Activated T-cell treated with anti-CD3 and anti-CD28 coated beads for 48 hours (primary cell): ENCODE measurements at regions not wholly inside any gene's neighbourhood (a gene's known extent, or its start where the extent isn't known, plus 50 kb on each side); places are given as distances from the start of the nearest gene placed in this dataset.
"Not testable (repeated sequence)": the region's sequence is repeated elsewhere in the genome, so short reads cannot be mapped to it uniquely, and the experiment has no call there.

Experiments used
- DNase-seq: peaks from one replicate; pipeline ENCODE4 v3.0.0-alpha.2; 2020; ENCODE audit warnings: low read depth

DNA sequence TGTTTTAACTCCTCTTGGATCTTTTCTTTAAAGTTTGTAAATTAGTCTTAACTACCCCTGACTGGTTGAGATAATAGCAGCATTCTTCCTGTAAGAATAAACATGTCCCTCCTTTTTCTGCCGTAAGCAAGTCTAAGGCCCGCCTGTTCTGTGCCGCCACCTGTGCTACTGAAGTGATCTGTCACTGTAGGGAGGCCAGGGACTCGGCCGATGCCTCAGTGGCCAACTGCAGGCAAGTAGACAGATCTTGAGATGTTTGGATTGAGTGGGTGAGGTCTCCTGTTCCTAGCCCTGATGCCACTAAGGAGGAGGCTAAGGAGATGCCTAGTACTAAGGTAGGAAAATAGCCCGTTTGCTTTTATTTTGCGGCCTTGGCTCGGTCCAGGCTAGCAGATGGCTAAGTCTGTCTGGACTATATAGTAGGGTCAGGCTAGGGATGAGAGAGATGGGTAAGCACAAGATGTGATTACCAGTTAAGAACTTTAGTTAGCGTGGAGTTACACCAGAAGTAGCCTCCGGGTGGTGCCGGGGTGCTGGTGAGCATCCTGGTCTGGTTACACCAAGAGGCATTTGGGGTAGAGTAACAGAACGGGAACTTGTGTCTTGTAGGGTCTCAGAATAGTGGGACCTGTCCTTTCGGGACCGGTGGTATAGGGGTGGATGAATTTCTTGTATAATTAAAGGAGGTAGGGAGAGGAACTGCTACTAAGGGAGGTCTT is 584.2 kb downstream of the SUCLG1 start:
- no peak for DNase-seq

DNA sequence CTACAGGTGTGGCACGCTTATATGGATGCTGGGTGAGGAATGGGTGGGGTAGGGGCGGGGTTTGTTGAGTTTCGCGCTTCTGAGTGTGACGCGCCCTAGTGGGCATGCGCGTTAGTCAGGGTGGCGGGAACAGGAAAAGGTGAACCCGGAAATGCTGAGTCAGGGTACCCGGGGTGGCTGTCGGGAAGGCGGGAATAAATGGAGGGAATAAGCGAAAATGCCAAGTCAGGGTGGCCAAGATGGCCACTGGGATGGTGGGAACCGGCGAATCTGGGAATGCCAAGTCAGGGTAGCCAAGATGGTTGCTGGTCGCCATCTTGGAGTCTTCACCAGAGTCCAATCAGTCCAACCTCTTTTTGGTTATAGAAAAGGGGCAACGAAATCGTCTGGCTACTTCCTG is 585.0 kb downstream of the SUCLG1 start:
- DNase-seq: no peak

DNA sequence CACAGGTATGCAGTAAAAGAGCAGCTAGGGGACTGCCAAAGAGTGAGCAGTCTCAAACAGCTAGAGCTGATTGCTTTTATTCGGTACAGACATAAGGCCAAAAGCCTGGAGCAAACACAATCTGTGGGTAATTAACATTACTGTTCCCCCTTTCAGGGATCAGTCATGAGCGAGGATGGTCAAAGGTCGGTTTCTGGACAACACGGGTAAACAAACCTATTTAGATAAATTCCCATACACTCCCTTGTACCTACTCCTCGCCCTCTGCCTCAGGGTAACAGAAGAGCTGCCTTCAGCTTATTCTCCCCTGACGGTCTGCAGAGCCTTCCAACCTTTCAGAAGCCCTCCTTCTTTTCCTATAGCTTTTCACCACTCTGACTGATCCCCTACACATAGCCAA is 586.0 kb downstream of the SUCLG1 start:
- no peak for DNase-seq

- DNase-seq: no peak
Measured at GRCh38 chr2:83866211-83866610, 592.9 kb downstream of the SUCLG1 start.

- DNase-seq: no peak
Measured at GRCh38 chr2:83862600-83862999, 596.5 kb downstream of the SUCLG1 start.

DNA sequence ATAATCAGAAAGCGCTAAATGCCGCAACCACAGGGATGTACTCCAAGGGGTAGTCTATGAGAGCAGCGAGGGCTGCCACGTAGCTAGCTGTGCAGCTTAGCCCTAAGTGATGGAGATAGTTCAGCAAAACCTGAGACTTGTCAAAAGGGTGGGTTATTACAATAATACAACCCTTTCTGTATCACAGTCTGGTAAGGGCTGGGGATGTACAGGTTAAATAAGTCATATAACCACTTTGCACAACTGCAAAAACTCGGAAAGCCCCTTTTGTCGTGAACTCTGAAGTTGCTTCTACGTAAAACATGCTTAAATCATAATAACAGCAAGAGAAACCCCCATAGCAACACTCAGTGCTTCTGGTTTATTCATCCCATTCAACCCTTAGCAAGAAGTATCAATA is 598.8 kb downstream of the SUCLG1 start:
- no peak for DNase-seq

DNA sequence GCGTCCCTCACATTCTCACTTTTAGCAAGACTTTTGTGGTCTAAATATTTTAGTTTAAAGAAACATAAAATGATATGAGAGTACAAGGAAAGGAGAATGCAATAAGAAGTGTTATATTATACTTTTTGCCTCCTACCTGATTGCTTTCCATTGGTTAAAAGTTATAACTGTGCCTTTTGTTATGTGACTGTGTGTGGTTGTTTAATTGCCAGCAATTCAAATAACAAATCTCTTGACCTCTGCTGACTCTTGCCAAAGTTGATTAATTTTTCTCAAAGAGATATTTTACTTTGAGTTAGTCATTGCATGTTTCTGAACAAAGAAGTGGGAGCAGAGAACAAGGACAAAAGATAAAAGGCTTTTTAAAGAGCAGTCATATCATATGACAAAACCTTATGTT is 599.5 kb downstream of the SUCLG1 start:
- DNase-seq: no peak

DNA sequence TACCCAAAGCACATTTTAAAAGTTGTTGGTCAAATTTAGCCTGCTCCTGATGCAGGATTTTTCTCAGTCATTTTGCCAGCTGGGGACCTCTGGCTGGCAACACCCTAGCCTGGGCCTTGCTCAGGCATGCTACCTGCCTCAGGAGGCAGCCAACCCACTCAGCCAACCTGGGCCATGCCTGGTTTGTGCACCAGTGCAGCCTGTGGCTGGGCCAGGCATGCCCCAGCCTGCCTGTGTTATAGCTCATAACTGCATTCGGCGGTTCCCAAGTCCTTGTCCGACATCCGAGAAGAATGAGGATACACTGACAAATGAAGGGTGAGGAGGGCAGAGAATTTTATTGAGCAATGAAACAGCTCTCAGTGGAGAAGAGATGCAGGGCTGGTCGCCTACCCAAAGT is 608.0 kb downstream of the SUCLG1 start:
- no peak for DNase-seq

DNA sequence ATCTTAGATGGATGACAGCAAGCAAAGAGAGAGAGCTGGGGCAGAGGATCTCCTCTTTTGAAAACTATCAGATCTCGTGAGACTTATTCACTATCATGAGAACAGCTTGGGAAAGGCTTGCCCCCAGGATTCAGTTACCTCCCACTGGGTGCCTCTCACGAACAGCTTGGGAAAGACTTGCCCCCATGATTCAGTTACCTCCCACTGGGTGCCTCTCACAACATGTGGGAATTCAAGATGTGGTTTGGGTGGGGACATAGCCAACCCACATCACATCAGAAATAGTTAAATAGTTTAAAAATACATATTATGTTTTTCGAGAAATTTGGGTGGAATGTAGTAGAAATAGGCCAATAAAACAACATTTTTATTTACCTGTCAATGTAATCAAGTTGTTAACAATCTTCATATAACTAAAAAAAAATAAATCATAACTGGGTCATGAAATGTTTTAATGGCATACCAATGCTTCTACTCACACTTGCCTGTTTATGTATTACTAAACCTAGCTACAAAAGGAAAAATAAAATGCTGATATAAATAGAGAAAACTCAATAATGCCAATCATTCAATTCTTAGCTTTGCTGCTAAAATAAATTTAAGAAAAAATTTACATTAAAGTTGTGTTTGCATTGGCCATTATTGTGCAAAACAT is 608.9 kb downstream of the SUCLG1 start:
- DNase-seq: no peak

DNA sequence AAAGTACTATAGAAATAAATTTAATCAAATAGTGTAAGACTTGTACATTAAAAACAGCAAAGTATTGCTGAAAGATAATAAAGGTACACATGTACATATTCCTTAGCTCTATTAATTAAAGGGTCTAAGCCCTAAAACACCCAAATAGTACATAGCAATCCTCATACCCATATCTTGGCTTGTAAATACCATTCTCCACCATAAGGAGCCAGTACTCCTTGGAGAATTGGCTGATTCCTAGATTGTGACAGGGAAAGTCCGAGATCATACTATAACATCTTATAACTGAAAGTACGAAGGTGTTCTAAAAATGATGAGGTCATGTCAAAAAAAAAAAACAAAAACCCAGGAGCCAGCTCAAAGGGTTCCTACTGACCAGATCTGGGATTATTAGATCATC is 614.6 kb downstream of the SUCLG1 start:
- DNase-seq: no peak

DNA sequence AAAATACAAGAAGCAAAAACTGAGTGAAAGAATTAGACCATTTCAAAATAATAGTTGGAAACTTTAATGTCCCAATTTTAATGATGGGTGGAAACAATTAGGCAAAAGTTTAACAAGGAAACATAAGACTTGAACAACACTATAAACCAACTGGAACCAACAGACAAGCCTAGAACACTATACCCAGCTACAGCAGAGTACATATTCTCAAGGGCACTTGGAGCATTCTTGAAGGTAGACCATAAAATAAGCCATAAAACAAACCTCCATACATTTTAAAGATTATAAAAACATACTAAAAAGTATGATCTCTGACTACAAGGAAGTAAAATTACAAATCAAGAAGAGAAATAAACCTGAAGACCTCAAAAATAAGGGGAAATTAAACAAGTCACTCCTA is 616.7 kb downstream of the SUCLG1 start:
- no peak for DNase-seq

DNA sequence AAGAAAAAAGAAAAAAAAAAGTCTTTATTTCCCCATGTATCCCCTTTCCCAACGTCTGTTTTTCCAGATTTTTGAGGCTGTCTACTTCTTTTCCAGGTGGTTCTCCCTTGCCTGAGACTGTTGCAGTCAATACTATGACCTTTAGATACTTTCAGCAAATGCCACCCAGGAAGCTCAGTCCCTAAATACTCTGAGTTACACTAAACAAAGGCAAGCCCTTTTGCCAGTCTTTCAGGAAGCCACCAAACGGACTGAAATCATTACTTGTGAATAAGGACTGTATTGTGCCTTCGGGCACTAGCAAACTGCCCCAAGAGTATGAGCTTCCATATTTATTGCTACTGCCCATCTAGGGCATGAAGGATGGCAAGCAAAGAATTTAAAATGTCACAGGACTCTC is 621.3 kb downstream of the SUCLG1 start:
- no peak for DNase-seq

GRCh38 chr2:83827618-83828017 is 631.5 kb downstream of the SUCLG1 start:
- DNase-seq: no peak

DNA sequence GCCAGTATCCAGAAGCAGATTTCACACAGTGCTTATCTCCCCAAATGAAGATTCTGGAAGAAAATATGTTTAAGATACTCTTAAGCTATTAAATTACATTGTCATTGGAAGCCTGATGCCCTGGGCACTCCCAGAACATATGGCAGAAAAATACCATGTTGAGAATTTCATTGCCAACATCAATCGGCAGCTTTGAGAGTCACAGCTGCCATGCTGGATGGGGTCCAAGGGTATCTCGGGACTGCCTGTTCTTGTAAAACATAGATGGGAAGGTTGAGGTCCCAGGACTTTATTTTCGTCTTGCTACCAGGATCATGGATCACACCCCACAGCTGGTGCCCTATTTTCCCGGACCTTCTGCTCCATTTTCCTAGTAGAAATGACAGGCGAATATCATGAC is 632.5 kb downstream of the SUCLG1 start:
- no peak for DNase-seq

DNA sequence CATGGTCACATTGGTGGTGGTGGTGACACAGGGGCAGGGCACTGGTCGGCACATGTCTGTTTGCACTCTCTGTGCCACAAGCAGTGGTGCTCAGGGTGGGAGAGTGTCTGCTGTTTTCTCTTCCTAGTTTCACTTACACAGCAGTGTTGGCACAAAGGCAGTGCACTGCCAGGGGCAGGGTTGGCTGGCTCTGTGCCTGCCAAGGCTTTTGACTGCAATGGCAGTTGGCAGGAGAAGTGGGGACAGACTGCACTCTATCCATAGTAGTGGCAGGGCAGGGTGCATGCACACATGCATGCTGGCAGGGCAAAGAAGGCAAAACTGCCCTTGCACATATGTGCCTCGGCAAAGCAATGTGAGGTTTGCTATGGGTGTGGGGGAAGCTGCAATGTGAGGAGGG is 635.9 kb downstream of the SUCLG1 start:
- no peak for DNase-seq

DNA sequence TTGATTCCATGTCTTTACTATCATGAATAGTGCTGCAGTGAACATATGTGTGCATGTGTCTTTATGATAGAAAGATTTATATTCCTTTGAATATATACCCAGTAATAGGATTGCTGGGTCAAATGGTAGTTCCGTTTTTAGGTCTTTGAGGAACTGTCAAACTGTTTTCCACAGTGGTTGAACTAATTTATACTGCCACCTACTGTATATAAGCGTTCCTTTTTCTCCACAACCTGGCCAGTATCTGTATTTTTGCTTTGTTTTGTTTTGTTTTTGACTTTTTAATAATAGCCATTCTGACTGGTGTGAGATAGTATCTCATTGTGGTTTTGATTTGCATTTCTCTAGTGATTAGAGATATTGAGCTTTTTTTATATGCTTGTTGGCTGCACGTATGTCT is 641.6 kb downstream of the SUCLG1 start:
- no peak for DNase-seq

GRCh38 chr2:83808878-83809277 is 650.2 kb downstream of the SUCLG1 start:
- no peak for DNase-seq

DNA sequence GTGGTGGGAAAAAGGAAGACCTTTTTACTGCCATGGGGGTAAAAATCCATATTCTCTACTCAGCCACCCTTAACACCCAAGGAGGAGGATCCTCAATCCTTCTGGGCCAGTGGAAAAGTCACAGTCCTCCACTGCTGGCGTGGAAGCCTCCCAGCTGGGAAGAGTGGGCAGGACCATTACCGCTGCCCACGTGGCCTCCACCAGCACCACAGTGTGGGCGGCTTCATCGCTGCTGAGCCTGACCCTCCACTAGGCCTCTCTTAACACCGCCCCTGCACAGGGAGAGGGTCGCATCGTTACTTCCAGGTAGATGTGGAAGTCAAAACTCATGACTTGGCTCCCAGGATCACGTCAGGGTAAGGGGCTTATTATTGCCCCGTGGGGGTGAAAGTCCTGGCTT is 656.5 kb downstream of the SUCLG1 start:
- DNase-seq: no peak

GRCh38 chr2:83795777-83796176 is 663.3 kb downstream of the SUCLG1 start:
- no peak for DNase-seq

- not testable (repeated sequence) for DNase-seq
Measured at GRCh38 chr2:83790467-83790866, 668.6 kb downstream of the SUCLG1 start.

DNA sequence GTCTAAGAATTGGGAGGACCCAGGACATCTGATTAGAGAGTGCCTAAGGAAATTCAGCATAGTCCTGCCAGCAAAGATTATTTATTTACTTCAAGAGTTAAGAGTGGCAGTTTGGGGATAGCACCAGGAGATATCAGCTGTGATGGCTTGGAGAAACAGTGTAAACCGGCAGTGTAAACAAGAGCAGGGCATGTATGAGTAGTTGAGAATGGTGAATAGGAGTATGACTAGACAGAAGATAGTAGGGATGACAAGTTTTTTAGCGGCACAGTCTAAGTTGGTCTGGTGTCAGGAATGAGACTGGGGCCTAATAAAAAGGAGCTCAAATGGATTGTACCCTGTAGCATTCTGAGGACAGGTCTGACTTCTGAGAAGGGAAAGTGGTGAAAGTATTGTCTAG is 669.4 kb downstream of the SUCLG1 start:
- not testable (repeated sequence) for DNase-seq

DNA sequence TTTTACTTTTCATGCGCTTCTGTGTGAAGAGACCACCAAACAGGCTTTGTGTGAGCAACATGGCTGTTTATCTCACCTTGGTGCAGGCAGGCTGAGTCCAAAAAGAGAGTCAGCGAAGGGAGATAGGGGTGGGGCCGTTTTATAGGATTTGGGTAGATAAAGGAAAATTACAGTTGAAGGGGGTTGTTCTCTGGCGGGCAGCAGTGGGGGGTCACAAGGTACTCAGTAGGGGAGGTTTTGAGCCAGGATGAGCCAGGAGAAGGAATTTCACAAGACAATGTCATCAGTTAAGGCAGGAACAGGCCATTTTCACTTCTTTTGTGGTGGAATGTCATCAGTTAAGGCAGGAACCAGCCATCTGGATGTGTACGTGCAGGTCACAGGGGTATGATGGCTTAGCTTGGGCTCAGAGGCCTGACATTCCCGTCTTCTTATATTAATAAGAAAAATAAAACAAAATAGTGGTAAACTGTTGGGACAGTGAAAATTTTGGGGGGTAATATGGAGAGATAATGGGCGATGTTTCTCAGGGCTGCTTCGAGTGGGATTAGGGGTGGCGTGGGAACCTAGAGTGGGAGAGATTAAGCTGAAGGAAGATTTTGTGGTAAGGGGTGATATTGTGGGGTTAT is 670.0 kb downstream of the SUCLG1 start:
- not testable (repeated sequence) for DNase-seq

DNA sequence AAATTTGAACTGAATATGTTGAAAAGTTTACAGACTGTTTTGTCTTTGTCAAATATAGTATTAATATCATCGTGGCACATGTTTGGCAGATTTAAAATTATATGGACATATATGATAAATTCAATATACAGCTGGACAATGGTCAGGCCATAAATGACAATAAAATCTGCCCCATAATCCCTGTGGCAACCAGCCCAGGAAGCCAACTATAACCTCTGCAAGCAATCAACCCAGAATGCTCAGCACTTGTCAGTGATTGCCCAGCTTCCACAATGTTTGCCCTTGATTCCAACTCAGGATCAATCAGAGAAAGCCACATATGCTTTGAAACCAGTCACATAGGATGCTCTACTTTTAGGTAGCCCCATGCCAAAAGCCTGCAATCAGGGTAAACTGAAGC is 671.9 kb downstream of the SUCLG1 start:
- no peak for DNase-seq

- DNase-seq: no peak
Measured at GRCh38 chr2:83786140-83786539, 672.9 kb downstream of the SUCLG1 start.
